NCI-H460 (cell line): ENCODE measurements at regions not wholly inside any gene's neighbourhood (a gene's known extent, or its start where the extent isn't known, plus 50 kb on each side); places are given as distances from the start of the nearest gene placed in this dataset.

ENCODE experiments used
- DNase-seq: peaks from one replicate; pipeline ENCODE4 v3.0.0-alpha.2; 2016; ENCODE audit warnings: low read depth; ENCODE audit errors: extremely low read depth

DNA sequence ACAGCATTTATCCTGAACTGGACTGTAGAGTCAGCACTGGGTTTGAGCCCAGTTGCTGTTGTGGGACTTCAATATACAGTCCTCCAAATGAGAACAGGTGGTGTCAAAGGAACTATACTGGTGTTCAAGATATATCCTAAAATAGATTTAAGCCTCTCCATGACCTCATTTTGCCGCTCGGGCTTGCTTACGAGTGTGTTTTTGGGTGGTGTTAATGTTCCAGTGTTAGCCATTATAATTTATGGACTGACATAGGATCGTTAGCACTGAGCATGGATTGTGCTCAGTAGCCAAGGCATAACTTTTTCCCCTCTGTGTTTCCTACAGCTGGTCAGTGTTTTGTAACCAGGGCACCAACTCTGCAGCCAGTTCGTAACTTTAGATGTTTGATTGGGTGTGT, 306.6 kb downstream of the SPATA31D1 start:
- DNase-seq = no peak

DNA sequence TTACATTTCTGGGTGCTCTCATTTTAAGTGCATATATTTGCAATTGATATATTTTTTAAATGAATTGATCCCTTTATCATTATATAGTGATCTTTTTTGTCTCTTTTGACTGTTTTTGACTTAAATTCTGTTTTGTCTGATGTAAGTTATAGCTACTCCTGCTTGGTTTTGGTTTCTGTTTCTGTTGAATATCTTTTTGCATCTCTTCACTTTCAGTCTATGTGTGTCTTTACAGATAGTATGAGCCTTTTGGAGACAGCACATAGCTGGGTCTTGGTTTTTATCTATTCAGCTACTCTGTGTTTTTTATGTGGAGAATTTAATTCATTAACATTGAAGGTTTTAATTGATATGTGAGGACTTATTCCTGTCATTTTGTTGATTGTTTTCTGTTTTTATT, 311.3 kb downstream of the SPATA31D1 start:
- DNase-seq = no peak

DNA sequence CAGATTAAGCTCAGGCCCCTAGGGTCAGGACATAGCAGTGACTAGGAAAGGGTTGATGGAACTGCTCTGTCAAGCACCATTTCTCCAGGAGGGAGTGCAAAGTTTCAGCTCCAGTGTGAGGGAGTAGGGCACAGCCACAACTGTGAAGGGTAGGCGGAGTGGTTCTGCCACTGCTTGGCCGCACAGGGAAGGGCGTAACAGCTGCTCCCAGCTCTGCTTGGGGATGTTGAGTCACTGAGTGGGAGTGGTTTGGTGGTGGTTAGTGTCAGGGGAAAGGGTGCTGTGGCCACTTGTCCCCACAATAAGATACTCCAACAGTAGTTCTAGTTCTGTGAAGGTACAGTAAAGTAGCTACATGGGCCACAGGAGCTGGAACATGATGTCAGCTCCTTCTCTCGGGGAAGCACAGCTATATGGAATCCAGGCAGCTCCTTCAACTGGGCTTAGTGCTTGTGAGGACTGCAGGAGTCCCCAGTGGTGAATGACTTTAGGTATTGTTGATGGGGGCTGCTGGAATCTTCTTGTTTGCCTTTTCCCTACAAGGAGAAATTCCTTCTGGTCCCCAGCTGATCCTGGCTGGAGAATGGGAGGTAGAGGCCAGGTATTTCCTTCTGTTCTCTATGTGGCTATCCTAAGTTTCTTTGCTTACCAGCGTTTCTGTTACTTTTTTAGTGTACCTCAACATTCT, 314.5 kb downstream of the SPATA31D1 start:
- no peak for DNase-seq

DNA sequence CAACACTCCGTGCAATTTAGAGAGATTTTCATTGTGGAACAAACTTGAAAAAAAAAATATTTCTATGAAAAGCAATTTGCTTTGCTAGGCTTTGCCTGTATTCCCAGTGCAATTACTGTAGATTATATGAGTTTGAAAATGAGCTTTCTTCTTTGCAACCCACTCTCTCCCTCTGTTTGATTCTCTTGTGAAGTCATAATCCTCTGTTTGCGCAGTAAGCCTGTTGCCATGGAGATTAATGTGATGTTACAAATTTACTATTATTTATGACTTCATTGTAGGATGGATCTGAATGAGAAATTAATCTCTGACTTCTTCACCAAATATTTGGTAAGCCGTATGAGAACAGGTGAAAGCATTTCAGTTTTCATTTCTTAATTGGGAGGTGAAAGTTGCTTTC, 320.3 kb downstream of the SPATA31D1 start:
- DNase-seq = no peak

DNA sequence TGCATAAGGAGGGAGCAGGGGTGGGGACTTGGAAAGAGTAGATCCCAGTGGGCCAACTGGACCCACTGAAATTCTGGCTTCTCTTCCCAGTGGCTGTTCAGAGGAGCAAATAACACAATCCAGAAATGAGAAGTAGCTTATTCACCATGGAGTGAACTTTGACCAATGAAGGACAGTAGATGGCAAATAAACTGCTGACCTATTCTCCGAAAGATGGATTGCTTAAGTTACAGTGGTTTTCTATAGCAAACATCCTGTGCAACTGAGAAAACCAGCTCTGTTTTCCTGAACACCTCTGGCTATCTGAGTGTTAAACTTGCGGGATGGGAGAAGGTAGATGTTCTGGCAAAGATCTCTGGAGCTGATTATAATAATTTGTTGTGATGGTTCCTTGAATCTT, 325.1 kb downstream of the SPATA31D1 start:
- DNase-seq = no peak

DNA sequence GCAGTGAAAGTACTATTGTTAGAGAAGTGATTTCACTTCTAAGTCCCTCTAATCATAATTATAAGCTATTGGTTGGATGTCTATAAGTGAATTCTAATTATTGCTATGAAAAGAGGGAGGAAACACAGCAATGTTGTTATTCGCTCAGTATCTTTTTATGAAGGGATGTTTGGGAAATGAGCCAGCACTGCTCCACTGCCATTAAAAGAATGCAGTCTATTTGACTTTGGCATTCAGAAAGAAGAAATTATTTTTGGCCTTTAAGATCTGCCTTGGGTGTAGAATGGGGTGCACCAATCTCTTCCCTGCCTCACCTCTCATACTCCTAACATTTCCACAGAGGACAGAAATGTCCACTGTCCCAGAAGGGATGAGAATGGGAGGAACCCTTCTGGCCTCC, 332.0 kb downstream of the SPATA31D1 start:
- no peak for DNase-seq

DNA sequence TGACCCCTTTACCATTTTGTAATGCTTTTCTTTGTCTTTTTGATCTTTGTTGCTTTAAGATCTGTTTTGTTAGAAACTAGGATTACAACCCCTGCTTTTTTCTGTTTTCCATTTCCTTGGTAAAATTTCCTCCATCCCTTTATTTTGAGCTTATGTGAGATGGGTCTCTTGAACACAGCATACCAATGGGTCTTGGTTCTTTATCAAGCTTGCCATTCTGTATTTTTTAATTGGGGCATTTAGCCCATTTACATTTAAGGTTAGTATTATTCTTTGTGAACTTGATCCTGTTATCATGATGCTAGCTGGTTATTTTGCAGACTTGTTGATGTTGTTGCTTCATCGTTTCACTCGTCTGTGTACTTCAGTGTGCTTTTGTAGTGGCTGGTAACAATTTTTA, 337.3 kb downstream of the SPATA31D1 start:
- no peak for DNase-seq

DNA sequence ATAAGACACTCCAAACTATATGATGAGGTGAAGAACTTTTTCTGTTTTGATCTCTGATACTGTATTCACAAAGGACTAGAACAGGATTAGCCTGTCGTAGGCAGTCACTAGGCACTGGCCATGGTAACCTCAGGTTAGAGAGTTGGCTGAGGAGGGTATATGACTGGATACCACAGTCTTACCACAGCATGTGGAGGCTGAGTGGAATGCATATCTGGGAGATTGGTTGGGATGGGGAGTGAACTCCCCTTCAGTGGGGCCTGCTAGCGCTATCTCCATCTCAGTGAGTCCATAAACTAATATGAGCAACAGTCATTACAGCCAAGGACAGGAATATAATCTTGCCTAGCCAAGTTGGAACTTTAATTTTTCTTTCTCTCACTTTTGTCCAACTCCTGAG, 339.1 kb downstream of the SPATA31D1 start:
- DNase-seq = no peak

DNA sequence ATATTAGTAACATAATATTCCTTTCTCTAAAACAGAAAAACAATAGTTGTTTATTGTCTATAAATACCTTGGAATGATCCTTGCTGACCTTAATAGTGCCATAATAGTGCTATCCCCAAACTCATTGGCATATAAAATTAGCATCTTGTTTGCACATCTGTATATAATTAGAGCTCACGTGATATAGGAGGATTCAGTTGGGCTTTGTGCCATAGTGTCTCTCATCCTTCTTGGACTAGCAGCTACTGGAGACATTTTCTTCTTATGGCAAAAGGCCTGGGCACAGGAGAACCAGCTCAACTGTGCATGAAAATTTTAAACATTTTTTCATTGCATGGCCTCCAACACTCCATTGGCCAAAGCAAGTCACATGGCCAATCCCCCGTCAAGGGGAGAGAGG, 342.5 kb downstream of the SPATA31D1 start:
- DNase-seq = no peak

DNA sequence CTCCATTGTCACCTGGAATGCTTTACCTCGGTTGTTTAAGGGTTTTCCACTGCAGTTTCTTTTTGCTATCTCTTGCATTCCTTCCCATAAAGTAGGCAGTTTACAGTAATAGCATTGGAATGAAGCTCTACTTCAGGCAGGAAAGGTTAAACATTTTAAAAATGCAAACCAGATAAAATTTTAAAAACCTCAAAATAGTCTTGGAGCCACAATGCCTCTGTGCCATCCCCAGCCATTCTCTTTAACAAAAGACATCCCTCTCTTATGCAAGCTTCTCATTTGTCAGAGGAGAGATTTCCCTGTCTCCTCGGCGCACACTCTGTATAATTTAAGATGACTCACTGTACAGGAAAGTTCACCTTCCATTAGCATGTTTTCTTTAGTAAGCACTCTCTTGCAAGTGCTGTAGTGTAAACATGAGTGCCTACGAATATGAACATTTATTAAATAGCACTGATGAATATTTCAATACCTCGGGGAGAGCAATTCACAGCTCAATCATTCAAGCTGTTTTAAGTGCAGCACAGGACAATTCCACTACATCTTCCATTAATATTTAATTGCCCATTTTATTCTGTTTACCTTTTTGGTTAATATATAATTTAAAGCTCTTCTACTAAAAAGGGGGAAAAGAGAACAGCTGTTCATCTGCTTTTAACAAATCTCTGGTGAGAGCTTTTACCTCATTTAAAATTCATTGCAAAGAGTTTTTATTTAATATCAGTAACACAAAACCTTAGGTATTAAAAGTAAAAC, 343.6 kb downstream of the SPATA31D1 start:
- no peak for DNase-seq

DNA sequence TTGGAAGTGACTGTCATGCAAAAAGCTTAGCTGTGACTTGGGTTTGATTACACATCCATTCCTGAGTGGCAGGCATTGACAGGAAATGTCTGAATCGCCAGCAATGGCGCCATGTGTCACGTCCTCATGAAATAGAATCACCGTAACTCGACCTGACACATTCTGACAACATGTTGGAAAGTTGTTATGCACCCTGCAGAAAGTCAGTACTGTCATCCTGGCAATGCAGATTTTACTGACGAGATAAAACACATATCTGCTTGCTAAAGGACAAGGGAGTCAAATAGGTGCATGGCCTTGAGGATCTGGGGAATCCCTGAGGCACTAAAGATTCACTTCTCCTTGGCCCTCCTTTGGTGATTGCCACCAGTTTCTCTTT, 344.2 kb downstream of the SPATA31D1 start:
- DNase-seq = no peak

DNA sequence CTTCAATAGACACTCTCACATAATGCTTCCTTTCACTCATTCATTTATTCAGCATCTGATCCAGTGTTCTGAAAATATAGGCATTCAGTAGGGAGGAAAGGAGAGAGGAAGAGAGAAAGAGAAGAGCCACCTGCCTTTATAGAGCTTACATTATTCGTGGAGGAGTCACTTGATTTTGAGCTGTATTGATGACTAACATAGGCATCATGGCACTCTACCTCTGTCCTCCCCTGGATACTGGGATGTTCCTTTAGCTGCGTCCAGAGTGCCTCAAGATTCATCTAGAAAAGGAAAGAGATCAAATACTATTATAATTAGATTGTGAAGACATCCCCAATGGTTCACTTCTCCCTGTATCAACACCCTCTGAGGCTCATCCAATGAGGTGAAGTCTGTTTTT, 345.1 kb downstream of the SPATA31D1 start:
- DNase-seq = no peak

DNA sequence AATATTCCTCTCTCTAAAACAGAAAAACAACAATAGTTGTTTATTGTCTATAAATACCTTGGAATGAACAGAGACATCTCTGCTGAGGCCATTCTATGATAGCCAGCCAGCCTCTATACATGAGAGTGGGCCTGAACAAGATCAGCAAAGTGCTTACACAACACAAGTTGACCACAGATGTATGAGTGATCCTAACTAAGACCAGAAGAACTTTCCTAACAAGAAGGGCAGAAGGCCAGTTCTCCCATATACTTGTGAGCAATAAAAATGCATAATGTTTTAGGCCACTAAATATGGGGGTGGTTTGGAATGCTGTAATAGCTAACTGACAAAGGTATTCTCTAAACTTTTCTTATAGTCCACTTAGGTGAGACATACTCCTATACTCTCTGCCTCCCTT, 345.7 kb downstream of the SPATA31D1 start:
- no peak for DNase-seq

DNA sequence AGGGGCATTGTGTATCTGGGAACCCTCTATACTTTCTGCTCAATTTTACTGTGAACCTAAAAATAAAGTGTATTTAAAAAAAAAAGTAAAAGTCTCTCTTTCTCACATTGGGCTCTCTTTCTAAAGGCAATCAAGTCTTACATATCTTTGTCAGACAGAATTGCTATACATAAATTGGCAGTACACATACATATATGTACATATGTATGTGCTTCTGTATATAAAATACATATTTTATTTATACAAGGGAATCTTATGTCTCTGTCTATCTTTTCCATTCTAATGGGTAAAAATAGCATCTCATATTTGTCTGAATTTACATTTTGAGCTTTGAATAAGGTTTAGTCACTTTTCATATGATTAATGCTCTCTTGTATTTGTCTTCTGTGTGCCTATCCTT, 348.8 kb downstream of the SPATA31D1 start:
- DNase-seq = no peak

DNA sequence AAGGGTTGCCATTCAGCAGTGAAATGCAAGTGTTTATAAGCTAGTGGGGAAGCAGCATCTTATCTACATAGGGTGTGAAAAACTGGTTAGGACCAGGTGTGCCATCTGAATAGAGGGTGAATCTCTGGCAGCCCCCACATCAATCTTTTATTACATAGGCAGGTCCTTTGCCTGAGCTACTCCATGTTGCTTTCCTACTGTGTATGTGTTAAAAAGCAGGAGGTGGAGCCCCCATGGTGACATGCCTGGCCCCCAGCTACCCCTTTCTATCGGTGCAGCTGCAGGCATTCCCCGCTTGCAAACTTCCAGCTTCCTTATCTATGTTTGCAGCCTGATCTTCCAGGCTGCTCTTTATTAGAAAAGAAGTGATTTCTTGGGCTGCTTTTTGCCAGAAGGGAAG, 353.5 kb downstream of the SPATA31D1 start:
- DNase-seq = no peak

DNA sequence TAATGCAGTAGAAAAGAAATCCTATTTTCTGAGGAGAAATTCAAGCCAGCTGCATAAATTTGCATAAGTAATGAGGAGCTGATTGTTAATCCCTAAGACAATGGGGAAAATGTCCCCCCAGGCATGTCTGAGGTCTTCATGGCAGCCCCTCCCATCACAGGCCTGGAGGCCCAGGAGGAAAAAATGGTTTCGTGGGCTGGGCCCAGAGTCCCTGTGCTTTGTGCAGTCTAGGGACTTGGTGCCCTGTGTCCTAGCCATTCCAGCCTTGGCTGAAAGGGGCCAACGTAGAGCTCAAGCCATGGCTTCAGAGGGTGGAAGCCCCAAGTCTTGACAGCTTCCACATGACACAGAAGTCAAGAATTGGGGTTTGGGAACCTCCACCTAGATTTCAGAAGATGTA, 357.5 kb downstream of the SPATA31D1 start:
- no peak for DNase-seq

DNA sequence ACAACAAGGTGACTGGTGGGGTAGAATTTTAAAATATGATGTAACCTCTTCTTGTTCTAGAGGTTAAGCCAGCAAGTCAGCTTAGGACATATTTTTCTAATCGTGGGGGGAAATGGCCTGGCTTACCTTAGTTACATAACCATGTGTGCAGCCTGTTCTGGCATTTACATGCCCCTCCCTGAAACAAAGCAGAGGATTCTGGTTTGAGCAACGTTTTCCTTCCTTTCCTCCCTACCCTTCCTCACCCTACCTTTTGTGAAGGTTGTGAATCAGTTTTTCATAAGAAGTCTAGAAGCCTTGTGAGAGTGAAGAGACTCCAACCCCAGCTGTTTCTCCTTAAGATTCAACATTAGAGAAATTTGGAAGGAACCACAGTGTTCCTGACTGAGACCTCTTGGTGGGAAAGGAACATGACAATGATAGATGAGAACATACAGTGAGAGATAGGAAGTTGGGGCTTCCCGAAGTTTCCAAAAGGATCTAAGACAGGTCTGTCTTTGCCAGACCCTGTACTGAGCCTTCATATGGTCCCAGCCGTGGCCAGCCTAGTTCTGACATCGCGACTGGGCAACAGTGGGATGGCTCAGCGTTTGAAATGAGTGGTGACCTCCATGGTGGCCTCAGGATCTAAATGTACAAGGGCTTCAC, 365.2 kb downstream of the SPATA31D1 start:
- no peak for DNase-seq

DNA sequence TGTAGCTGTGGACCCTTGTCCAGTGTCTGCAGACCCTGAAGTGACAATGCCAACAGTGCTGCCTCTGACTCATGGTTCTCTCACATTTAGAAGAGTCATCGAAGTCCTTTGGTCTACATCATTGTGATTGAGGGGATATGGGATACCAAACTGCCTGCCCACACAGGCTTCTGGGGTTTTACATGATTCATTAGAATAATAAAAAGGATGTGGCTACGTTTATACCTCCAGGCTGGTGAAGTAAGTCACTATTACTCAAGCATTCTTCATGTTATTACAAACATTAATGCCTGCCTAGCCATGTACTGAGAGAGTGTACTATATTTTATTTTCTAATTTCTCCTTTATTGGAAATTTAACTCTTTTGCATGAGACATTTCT, 365.7 kb downstream of the SPATA31D1 start:
- DNase-seq = no peak

DNA sequence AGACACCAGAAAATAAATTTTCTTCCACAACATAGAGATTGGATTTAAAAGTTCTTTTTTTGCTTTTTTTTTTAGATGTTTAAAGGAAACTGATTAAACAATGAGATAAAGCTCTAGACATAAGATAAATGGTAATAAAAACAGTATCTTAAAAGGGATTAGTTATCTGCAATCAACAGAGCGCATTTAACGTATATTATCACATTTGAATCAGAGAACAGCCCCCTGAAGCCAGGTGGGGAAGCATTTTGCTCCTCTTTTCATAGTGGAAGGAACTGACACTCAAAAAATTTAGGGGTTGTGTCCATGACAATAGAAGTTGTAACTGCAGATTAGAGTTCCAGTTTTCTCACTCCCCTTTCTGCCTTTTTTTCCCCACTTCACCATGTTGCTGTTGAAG, 367.6 kb downstream of the SPATA31D1 start:
- no peak for DNase-seq

DNA sequence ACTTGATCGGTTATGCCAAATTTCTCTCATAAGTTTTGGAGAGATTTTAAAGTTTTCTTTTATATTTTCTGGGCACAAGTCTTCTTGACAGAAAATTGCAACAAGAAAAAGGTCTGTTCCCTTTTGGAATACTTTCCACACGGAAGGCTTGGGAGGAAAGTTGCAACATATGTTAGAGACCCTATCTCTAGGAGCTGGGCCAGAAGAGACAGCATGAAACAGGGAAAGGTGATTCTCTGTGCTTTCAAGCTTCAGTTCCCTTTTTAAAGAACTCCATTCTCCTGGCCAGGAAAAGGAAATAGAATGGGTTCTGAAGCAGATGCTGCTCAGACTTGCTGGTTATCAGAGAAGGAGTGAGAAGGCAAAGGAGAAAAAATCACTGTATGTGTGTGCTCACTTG, 368.3 kb downstream of the SPATA31D1 start:
- DNase-seq = no peak

DNA sequence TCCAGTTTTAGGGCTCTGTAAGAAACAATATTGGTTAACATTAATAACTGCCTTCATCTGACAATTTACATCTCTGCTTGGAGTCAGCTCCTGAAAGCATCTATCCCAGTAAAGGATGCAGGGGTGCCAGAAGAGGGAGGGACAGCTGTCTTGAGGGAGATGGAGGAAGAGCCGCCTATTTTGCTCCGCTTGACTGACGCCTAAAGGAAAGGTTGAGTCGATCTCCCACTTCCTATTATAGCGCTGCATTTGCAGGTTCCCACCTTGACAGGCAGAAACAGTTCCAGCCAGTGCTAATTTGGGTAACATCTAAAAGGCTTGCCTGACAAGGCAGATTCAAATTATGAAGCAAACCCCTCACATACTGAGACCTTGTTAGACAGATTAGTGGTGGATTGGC, 374.6 kb downstream of the SPATA31D1 start:
- DNase-seq = no peak

DNA sequence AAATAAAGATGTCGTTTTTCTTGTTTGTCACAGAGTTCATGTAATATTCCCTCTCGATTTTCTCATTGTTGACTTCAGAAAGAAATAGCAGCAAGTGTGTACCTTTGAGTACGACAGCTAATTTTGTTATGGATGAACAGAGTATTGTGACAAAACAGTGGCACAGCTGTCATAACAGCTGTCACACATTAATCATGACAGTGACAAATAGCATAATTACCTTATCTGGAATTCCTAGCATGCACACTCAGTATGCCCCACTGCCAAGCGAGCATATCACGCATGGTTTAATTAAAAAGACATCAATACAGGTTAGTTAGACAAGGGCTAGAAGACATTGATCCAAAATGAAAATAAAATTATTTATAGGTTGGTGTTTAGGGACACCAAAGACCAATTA, 375.1 kb downstream of the SPATA31D1 start:
- no peak for DNase-seq
